HG03025 (cell line): ENCODE measurements at regions not wholly inside any gene's neighbourhood (a gene's known extent, or its start where the extent isn't known, plus 50 kb on each side); places are given as distances from the start of the nearest gene placed in this dataset.

ENCODE experiments used
- ATAC-seq: cut with Tn5 transposase; IDR thresholded peaks from one replicate; pipeline ENCODE4 v1.9.1; 2021; ENCODE audit warnings: mild to moderate bottlenecking, moderate library complexity; ENCODE audit not compliant: unreplicated experiment, low FRiP score

DNA sequence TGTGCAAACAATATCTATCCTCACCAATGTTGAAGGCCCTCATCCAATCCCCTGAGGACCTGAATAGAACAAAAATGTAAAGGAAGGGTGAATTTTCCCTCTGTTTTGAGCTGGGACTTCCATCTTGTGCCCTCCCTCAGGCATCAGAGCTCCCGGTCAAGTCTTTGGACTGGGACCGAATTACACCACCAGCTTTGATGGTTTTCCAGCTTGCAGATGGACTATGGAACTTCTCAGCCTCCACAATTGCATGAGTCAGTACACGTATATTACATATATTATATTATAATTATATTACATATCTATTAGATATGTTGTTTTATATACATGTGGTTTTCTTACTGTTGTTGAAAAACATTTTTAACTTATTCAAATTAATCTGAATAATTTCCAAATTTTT is 496.4 kb downstream of the CMPK2 start:
- no peak for ATAC-seq

DNA sequence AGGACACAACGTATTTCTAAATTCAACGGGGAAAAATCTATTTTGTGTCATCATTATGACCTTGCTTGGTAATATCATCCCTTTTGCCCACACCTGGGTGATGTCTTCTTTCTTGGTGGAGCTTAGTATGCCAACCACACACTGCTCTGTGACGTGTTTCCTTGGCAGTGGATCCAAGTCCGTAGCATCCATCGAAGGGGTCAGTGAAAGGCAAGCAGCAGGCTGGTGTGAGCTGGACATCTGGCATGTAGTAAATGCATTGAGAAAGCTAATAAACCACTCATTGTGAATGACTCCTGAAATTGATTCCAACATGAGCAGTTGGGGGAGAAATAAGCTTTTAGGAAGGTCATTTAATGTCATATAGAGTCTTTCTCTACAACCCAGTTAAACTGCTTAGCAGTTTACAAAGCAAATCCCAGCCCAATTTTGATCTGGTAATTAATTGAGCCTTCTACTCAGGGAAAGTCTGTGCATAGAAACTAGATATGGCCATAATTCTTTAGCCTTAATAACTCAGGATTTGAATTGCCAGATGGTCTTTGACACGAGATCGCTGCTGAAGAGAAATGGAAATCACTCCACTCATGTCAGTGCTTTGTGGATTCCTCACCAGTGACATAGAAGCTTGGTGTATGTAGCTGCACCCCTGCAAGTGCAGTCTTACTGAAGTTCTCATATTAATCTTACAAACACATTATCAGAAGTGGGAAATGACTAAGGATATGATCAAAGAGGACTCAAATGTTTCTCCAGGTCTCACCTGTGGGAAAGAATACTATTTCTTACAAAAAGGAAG is 494.8 kb downstream of the CMPK2 start:
- no peak for ATAC-seq

- no peak for ATAC-seq
These were observed 493.3 kb downstream of the CMPK2 start for GRCh38 chr2:6372317-6372901.

GRCh38 chr2:6381326-6381725 is 484.4 kb downstream of the CMPK2 start:
- ATAC-seq, result no peak

GRCh38 chr2:6384341-6384740 is 481.4 kb downstream of the CMPK2 start:
- ATAC-seq, result no peak

DNA sequence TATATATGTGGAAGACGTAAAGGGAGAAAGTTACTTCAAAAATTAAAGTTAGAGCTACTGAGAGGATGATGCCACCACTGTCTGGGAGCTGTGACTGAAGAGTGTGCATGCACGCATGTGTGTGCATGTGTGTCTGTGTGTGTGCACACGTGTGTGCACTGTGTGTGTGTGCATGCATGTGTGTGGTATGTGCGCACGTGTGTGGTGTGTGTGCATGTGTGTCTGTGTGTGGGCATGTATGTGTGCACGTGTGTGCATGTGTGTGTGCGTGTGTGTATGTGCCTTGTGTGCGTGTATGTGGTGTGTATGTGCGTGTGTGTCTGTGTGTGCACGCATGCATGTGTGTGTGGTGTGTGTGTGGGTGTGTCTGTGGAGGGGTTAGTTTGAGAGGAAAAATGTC is 473.4 kb downstream of the CMPK2 start:
- no peak for ATAC-seq

DNA sequence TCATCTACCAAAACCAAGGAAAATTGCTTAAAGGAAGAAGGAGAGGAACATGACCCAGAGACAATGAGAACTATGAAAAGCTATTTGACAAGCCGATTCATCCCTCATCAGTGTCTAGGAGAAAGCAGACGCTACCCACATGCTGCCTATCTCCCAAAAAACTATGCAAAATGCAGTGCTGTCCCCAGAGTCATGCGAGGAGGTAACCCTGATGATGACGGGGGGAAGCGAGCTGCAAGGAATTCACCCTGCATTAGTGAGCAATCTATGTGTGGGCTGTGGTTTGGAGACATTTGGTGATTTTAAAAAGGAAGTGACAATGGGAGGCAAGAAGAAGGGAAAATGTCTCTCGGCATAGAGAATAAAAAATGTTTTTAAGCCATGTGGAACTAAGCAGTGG is 472.7 kb downstream of the CMPK2 start:
- no peak for ATAC-seq

- ATAC-seq, result no peak
These were observed 471.9 kb downstream of the CMPK2 start for GRCh38 chr2:6393819-6394218.

DNA sequence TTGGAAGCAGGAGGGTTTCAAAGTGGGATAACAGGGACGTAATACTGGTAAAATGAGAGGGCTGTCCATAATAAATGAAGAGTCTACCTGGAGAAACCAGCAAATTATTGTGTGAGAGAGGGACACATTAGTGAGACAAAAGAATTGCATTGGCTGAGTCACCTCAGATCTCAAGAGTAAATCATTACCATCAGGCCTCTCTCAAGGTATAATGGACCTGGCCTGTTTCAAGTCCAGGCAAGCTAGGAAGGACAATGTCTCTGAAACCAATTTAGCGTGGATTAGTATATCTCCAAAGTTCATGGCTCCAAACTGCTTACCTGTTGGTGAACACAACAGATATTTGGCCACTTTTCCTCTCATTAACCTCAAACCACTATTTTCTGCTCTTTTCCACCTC is 471.4 kb downstream of the CMPK2 start:
- no peak for ATAC-seq

DNA sequence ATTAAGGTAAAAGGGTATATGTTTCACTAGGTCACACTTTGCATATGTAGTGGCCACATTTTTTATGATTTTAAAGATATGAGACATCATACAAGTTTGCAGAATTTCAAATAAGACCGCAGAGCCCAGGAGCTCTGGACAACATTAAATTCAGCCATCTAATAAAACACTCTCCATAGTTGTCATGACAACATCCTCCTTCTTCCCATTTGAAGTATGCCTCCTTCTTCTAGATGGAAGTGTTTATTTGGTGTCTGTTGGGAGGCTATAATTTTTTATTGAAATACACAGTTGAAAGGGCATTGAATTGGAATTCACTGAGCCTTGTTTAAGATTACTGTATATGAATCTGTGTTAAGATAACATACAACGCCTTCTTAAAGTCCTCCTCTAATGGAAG is 467.3 kb downstream of the CMPK2 start:
- no peak for ATAC-seq

- no peak for ATAC-seq
These were observed 464.4 kb downstream of the CMPK2 start for GRCh38 chr2:6401301-6401700.

- ATAC-seq, result no peak
These were observed 457.6 kb downstream of the CMPK2 start for GRCh38 chr2:6408057-6408456.

- ATAC-seq, result no peak
These were observed 455.4 kb downstream of the CMPK2 start for GRCh38 chr2:6410313-6410712.

- ATAC-seq, result no peak
These were observed 453.1 kb downstream of the CMPK2 start for GRCh38 chr2:6412533-6413091.

DNA sequence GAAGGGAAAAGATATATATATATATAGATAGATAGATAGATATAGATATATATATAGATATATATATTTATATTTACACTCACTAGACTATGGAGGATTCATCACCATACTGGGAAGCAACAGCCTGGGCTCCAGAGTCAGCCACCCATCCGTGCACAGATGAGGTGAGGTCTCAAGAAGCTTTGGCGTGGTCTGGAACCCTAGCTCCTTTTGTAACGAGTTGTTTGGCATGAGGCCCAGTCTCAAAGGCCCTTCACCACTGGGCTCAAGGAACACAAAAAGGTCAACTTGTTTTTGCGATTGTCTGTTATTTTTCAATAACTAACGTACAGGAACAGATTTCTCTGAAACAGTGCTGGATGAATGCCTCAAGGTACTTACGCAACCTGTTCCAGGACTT is 448.7 kb downstream of the CMPK2 start:
- no peak for ATAC-seq

DNA sequence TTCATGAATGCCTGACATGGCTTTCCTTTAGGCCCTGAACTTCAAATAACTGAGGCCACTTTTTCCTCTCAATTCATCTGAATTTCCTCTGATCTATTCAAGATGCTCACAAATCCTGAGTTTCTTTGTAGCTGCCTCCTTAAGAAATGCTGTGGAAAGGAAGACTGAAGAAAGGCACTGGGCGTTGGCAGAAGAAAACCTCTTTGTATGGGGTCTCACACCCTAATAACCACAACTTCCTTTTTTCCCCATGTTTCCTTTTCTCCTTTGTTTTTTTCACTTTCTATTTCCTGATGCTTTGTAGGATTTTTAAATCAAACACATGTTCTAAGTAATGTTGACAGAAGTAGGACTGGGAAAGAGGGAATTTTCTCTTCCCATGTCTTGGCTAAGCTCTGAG is 447.4 kb downstream of the CMPK2 start:
- no peak for ATAC-seq

DNA sequence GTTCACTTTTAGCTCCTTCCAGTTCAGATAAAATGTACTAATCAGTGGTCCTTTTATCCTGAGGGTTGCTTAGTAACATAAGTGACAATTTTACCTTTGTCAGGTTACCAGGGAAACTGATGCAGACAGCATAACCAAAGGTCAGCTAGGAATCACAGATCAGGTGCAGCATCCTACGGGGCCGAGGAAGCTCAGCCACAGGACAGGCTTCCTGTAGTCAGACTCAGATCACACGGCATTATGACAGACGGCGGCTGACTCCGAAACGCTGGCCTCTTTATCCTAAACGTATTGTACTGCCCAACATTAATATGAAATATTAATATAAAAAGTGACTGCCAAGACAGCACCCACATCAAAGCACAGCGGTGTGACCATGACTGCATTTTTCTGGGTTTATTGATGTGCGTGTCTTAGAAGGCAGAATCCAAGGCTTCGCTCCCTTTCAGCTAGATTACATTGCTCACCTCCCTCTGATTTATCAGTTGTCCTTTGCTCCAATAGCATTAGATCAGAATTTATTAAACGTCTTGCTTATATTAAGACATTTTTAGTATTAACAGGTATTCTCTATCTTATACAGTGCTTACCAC is 444.5 kb downstream of the CMPK2 start:
- ATAC-seq, result no peak

DNA sequence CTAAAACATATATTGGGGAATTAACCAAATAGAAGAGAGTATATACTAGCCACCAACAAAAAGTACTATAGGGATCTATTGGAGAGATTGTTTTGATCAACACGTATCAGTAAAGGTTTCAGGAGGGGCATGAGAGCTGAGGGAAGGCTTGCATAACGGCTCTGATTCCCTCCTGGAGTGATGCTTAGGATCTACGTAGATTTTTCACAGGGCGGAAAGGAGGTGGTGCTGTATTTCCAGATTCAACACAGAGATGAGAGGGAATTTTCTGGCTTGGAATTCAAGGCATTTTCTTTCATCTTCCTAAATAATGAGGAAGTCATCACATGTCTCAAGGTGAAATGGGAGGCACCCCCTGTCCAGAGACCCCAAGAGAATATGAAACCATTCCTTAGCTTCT is 443.8 kb downstream of the CMPK2 start:
- no peak for ATAC-seq

- ATAC-seq, result no peak
These were observed 442.6 kb downstream of the CMPK2 start for GRCh38 chr2:6423157-6423556.

DNA sequence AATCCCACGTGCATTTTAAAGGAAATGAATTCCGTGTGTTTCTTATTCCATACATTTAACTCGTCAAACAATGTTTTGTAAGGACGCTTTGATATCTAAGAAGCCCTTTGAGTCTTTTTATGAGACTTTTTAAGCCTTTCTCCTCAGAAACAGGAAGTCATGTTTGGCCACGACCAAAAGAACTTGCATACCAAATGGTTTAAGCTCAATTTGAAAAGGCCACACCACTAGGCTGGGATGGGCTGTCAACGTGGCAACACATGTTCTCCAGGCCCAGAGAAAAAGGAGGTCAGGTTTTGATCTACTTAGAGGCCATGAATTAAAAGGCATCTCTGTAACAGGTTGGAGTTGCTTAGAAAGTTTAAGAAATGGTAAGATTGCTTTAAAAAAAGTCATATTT is 441.8 kb downstream of the CMPK2 start:
- ATAC-seq, result no peak

GRCh38 chr2:6425032-6425431 is 440.7 kb downstream of the CMPK2 start:
- no peak for ATAC-seq
